ENCODE measurements at regions not wholly inside any gene's neighbourhood (a gene's known extent, or its start where the extent isn't known, plus 50 kb on each side); places are given as distances from the start of the nearest gene placed in this dataset.

DNA sequence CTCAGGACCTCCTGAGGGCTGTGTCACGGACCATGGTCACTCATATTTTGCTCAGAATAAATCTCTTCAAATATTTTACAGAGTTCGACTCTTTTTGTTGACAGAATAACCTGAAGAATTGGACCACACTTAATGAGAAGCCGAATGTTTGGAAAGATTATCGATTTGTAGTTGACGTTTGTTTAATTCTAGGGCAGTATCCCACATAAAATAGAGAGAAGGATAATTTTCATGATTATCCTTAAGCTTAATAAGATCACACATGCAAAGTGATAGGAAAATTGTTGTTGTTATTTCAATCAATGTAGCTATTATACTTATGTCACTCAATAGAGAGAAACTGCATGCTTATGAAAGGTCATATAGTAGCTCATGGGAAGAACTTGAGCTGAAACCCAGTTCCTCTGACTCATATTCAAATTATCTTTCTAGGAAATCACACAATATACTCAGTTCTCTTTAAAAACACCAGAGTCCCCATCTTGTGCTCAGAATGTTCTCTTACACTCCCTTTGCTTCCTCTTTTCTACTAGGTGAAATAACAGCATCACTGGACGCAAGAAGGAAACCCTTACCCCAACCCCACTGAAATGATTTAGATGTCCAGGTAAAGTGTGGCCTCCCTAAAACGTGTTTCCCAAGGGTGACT, 982.1 kb downstream of the TSN start:
- TF ChIP-seq POLR2A (IDR thresholded peaks at IDR 0.05) = no peak
- TF ChIP-seq CTCF (IDR thresholded peaks at IDR 0.05) = no peak

Data from body of pancreas (tissue), 4 donors.